Endothelial cell of umbilical vein (primary cell): ENCODE measurements at regions not wholly inside any gene's neighbourhood (a gene's known extent, or its start where the extent isn't known, plus 50 kb on each side); places are given as distances from the start of the nearest gene placed in this dataset.

Experiments used
- BruUV-seq: library from RNA; stranded (reverse); fragments of 400-500 nt; replicated peaks from 2 replicates; lab custom pipeline; 2021; lab: Mats Ljungman, UMichigan
- CTCF ChIA-PET: fragments of 300-600, 350-600 bp; sonication (Branson Sonifier 250); formaldehyde crosslinking; loops from one replicate; lab custom pipeline; 2021; ENCODE audit warnings: antibody characterized with exemption, inconsistent platforms; lab: Charles Lee
- POLR2A ChIA-PET: fragments of 300-600, 350-600 bp; sonication (Branson Sonifier 250); formaldehyde crosslinking; loops from one replicate; lab custom pipeline; 2021; ENCODE audit warnings: antibody characterized with exemption, inconsistent platforms; lab: Charles Lee
- DNase-seq: peaks from one replicate; pipeline ENCODE4 v3.0.0-alpha.2; 2011; ENCODE audit warnings: low read depth, low spot score
- FAIRE-seq: peaks from 2 replicates; lab custom pipeline; 2011; peaks lifted over from hg19 to GRCh38; lab: Jason Lieb, UNC
- H2AFZ ChIP-seq: 2 replicates; pipeline ENCODE4 v1.6.0; 2012; ENCODE audit warnings: low read depth, low read length, control low read depth, inconsistent platforms
- H3K27ac ChIP-seq: 2 replicates; pipeline ENCODE4 v1.5.1; 2011; ENCODE audit warnings: low read depth, mild to moderate bottlenecking, control low read depth, low read length, moderate library complexity; ENCODE audit not compliant: insufficient read depth
- H3K27me3 ChIP-seq, 2 experiments: 2 replicates each; pipeline versions ENCODE4 v1.6.0 to v1.6.1; 2011; ENCODE audit warnings: low read length in 2 of 2, mixed read lengths in 1 of 2; ENCODE audit not compliant: control insufficient read depth in 2 of 2, insufficient read depth in 2 of 2
- H3K36me3 ChIP-seq, 2 experiments: 2 replicates in 1 of 2; 3 replicates in 1 of 2; pipeline ENCODE4 v1.5.1; 2011; ENCODE audit warnings: low read length in 2 of 2, mild to moderate bottlenecking in 1 of 2, moderate library complexity in 1 of 2; ENCODE audit not compliant: control insufficient read depth in 2 of 2, insufficient read depth in 2 of 2; ENCODE audit errors: extremely low read depth in 1 of 2
- H3K4me1 ChIP-seq: 3 replicates; pipeline ENCODE4 v1.5.1; 2011; ENCODE audit warnings: mild to moderate bottlenecking, low read length; ENCODE audit not compliant: control insufficient read depth, insufficient read depth; ENCODE audit errors: extremely low read depth
- H3K4me2 ChIP-seq: 2 replicates; pipeline ENCODE4 v1.6.1; 2011; ENCODE audit warnings: low read length, control low read depth, mixed read lengths; ENCODE audit not compliant: insufficient read depth
- H3K4me3 ChIP-seq, 3 experiments: fragments of 200-600 bp in 1 of 3; sonication (generic), shearing (Covaris generic) in 1 of 3; replicated peaks in 1 of 3; 2 replicates each; pipeline ENCODE4 v1.5.1; 2011 to 2016; ENCODE audit warnings: control low read depth in 3 of 3, low read length in 3 of 3, mild to moderate bottlenecking in 2 of 3, inconsistent platforms in 1 of 3, low read depth in 1 of 3, moderate library complexity in 1 of 3; ENCODE audit not compliant: insufficient read depth in 1 of 3
- H3K79me2 ChIP-seq: 2 replicates; pipeline ENCODE4 v1.6.0; 2012; ENCODE audit warnings: low read length, inconsistent platforms; ENCODE audit not compliant: control insufficient read depth, insufficient read depth
- H3K9ac ChIP-seq: replicated peaks from 2 replicates; pipeline ENCODE3; 2011; ENCODE audit warnings: low read length, control low read depth; ENCODE audit not compliant: insufficient read depth; ENCODE audit errors: extremely low read depth
- H3K9me1 ChIP-seq: replicated peaks from 3 replicates; pipeline ENCODE4 v1.6.0; 2011; ENCODE audit warnings: mild to moderate bottlenecking, low read length; ENCODE audit not compliant: control insufficient read depth, insufficient read depth; ENCODE audit errors: extremely low read depth
- H3K9me3 ChIP-seq: replicated peaks from 2 replicates; pipeline ENCODE4 v1.5.1; 2012; ENCODE audit warnings: low read length, inconsistent platforms; ENCODE audit not compliant: control insufficient read depth, insufficient read depth
- H4K20me1 ChIP-seq: replicated peaks from 2 replicates; pipeline ENCODE3; 2011; ENCODE audit warnings: mild to moderate bottlenecking, low read length; ENCODE audit not compliant: control insufficient read depth, insufficient read depth; ENCODE audit errors: extremely low read depth
- EZH2 ChIP-seq: IDR thresholded peaks from 2 replicates; pipeline ENCODE4 v1.6.1; 2012; ENCODE audit warnings: borderline replicate concordance, low read depth, mild to moderate bottlenecking, moderate library complexity, low read length, inconsistent platforms; ENCODE audit not compliant: severe bottlenecking
- FOS ChIP-seq: IDR thresholded peaks from 2 replicates; pipeline ENCODE4 v1.6.1; 2011; ENCODE audit warnings: mild to moderate bottlenecking, low read length, moderate library complexity, borderline replicate concordance; ENCODE audit not compliant: insufficient read depth
- GATA2 ChIP-seq: IDR thresholded peaks from 2 replicates; pipeline ENCODE4 v1.7.0; 2011; ENCODE audit warnings: low read depth, mild to moderate bottlenecking, moderate library complexity, mixed read lengths, low read length; ENCODE audit not compliant: insufficient read length, insufficient read depth
- JUN ChIP-seq: IDR thresholded peaks from 2 replicates; pipeline ENCODE4 v1.6.1; 2011; ENCODE audit warnings: borderline replicate concordance, low read depth; ENCODE audit not compliant: insufficient read length, insufficient read depth
- MYC ChIP-seq: IDR thresholded peaks from one replicate; pipeline ENCODE4 v1.6.1; 2011; ENCODE audit warnings: mild to moderate bottlenecking, low read depth, low read length
- POLR2A ChIP-seq: IDR thresholded peaks from 2 replicates; pipeline ENCODE4 v1.6.1; 2012; ENCODE audit warnings: low read depth, mild to moderate bottlenecking, control low read depth, low read length
- POLR2AphosphoS5 ChIP-seq: IDR thresholded peaks from 2 replicates; pipeline ENCODE4 v1.6.1; 2012; ENCODE audit warnings: low read depth, mild to moderate bottlenecking, control low read depth, low read length, moderate library complexity; ENCODE audit not compliant: insufficient read depth
- dilution Hi-C: fragments of 300-500 bp; cut with MboI; formaldehyde crosslinking; loops from one replicate; pipeline ENCODE4 v1.15.0; 2019; ENCODE audit warnings: low sequenced_read_pairs; ENCODE audit not compliant: extremely low pct_ligation_motif_present
- intact Hi-C: fragments of 100-400 bp; cut with micrococcal nuclease; formaldehyde crosslinking; loops from one replicate; pipeline ENCODE4 v1.10.0; 2022
- TF ChIP-seq, protein P1 (sequence below): IDR thresholded peaks from 2 replicates; pipeline ENCODE4 v1.6.1; 2011; ENCODE audit not compliant: insufficient read depth, insufficient read length
- TF ChIP-seq, protein P2 (sequence below), 2 donors: IDR thresholded peaks; 1 replicate in 1 of 2; 2 replicates in 1 of 2; pipeline ENCODE4 v1.5.1; 2011; ENCODE audit warnings: low read length in 2 of 2, mild to moderate bottlenecking in 2 of 2, moderate library complexity in 2 of 2, control low read depth in 1 of 2, inconsistent platforms in 1 of 2, low read depth in 1 of 2; ENCODE audit not compliant: insufficient read depth in 1 of 2; ENCODE audit errors: extremely low read depth in 1 of 2

DNA sequence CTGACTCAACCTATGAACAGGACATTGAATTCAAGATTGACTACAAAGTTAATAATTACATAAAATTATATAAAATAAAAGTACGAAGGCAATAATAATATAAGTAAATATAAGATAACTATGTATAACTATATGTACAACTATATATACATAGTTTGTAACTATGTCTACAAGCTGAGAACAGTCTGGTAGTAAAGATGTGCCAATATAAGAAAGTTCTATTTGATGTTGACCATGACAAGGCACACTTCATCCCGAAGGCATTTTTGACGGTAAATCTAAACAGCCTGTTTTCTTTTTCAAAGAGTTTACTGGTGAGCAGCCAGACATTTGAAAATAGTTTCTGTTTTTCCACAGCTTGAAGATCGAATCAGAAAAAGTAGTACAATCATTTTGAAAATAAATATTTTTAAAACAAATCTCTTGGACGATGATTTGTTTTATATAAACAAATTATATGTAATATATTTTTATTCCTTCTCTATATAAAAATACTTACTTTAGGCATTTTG is 112.9 kb downstream of the CEP44 start:
- no peak for FAIRE-seq
- Histone ChIP-seq H3K27me3 (no peaks in the 10 kb centered on the region), H3K79me2 (no peaks in the 10 kb centered on the region), H3K4me1 (no peaks in the 10 kb centered on the region), H3K27ac (no peak overlapping the region), H3K9me3 (no peaks in the 10 kb centered on the region), H3K4me2 (no peak overlapping the region), H2AFZ (no peak overlapping the region), H3K9ac (no peak overlapping the region), H3K36me3 (no peaks in the 10 kb centered on the region), H4K20me1 (no peaks in the 10 kb centered on the region), H3K4me3 (no peak overlapping the region), H3K9me1 (no peaks in the 10 kb centered on the region)
- TF ChIP-seq, protein P1, sequence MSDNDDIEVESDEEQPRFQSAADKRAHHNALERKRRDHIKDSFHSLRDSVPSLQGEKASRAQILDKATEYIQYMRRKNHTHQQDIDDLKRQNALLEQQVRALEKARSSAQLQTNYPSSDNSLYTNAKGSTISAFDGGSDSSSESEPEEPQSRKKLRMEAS, result no peak
- TF ChIP-seq GATA2 (no peak), EZH2 (no peak), POLR2AphosphoS5 (no peak), JUN (no peak), FOS (no peak), MYC (no peak), POLR2A (no peak)
- TF ChIP-seq, protein P2, sequence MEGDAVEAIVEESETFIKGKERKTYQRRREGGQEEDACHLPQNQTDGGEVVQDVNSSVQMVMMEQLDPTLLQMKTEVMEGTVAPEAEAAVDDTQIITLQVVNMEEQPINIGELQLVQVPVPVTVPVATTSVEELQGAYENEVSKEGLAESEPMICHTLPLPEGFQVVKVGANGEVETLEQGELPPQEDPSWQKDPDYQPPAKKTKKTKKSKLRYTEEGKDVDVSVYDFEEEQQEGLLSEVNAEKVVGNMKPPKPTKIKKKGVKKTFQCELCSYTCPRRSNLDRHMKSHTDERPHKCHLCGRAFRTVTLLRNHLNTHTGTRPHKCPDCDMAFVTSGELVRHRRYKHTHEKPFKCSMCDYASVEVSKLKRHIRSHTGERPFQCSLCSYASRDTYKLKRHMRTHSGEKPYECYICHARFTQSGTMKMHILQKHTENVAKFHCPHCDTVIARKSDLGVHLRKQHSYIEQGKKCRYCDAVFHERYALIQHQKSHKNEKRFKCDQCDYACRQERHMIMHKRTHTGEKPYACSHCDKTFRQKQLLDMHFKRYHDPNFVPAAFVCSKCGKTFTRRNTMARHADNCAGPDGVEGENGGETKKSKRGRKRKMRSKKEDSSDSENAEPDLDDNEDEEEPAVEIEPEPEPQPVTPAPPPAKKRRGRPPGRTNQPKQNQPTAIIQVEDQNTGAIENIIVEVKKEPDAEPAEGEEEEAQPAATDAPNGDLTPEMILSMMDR (IDR thresholded peaks at IDR 0.05; ENCODE audit: extremely low read depth in 1 of 2, insufficient read depth in 1 of 2, low read depth in 1 of 2, low read length in 2 of 2), result no peak
- ChIA-PET CTCF (no interaction called here), POLR2A (no interaction called here)
- intact Hi-C loops, result no loop called here
- no TSS peak for BruUV-seq
- no peak for DNase-seq
- dilution Hi-C loops, result no loop called here
